GM23338 (cell line): ENCODE measurements at regions not wholly inside any gene's neighbourhood (a gene's known extent, or its start where the extent isn't known, plus 50 kb on each side); places are given as distances from the start of the nearest gene placed in this dataset.

Experiments
- ATAC-seq: fragments of 200-7000 bp; cut with Tn5 transposase; 3 replicates; pipeline ENCODE4 v1.9.1; 2020
- DNase-seq: peaks from one replicate; pipeline ENCODE4 v3.0.0-alpha.2; 2015; ENCODE audit warnings: low spot score
- H2AFZ ChIP-seq: fragments of 200-600 bp; sonication (generic); 2 replicates; pipeline ENCODE4 v1.8.0; 2016; ENCODE audit warnings: antibody characterized with exemption, mild to moderate bottlenecking, moderate library complexity
- H3F3A ChIP-seq: fragments of 200-600 bp; sonication (generic); replicated peaks from 2 replicates; pipeline ENCODE4 v1.8.0; 2017; ENCODE audit warnings: antibody characterized with exemption, mixed run types, low read depth
- H3K27ac ChIP-seq: fragments of 200-600 bp; sonication (generic); 2 replicates; pipeline ENCODE4 v1.6.1; 2016; ENCODE audit warnings: low read depth
- H3K27me3 ChIP-seq: fragments of 200-600 bp; sonication (generic); 2 replicates; pipeline ENCODE4 v1.8.0; 2016; ENCODE audit warnings: mild to moderate bottlenecking, mixed run types, moderate library complexity; ENCODE audit not compliant: insufficient read depth
- H3K36me3 ChIP-seq: fragments of 200-600 bp; sonication (generic); 2 replicates; pipeline ENCODE4 v1.8.0; 2016; ENCODE audit warnings: mild to moderate bottlenecking; ENCODE audit not compliant: insufficient read depth
- H3K4me1 ChIP-seq: fragments of 200-600 bp; sonication (generic); 2 replicates; pipeline ENCODE4 v1.8.0; 2016; ENCODE audit warnings: mild to moderate bottlenecking, moderate library complexity; ENCODE audit not compliant: insufficient read depth
- H3K4me2 ChIP-seq: fragments of 200-600 bp; sonication (generic); 2 replicates; pipeline ENCODE4 v1.7.1; 2017; ENCODE audit warnings: mixed run types
- H3K4me3 ChIP-seq: fragments of 200-600 bp; sonication (generic); 2 replicates; pipeline ENCODE4 v1.6.1; 2016; ENCODE audit warnings: mixed run types
- H3K79me2 ChIP-seq: fragments of 200-600 bp; sonication (generic); replicated peaks from 2 replicates; pipeline ENCODE4 v1.8.0; 2017; ENCODE audit warnings: mild to moderate bottlenecking; ENCODE audit not compliant: insufficient read depth
- H3K9me2 ChIP-seq: fragments of 200-600 bp; sonication (generic); 2 replicates; pipeline ENCODE4 v1.8.0; 2017; ENCODE audit not compliant: insufficient read depth
- H4K20me1 ChIP-seq: fragments of 200-600 bp; sonication (generic); replicated peaks from 2 replicates; pipeline ENCODE4 v1.8.0; 2017; ENCODE audit warnings: mild to moderate bottlenecking; ENCODE audit not compliant: insufficient read depth
- H3K27ac Mint-ChIP-seq: 2 replicates; pipeline ENCODE4 v1.8.0; 2020; ENCODE audit warnings: inconsistent platforms, mild to moderate bottlenecking, moderate library complexity, mixed read lengths
- H3K27me3 Mint-ChIP-seq: 3 replicates; pipeline ENCODE4 v1.8.0; 2022; ENCODE audit warnings: low read depth, mild to moderate bottlenecking, moderate library complexity, mixed read lengths, inconsistent platforms; ENCODE audit not compliant: insufficient read depth, poor library complexity
- H3K36me3 Mint-ChIP-seq: 3 replicates; pipeline ENCODE4 v1.8.0; 2021; ENCODE audit warnings: low read depth, mild to moderate bottlenecking, inconsistent platforms, moderate library complexity, mixed read lengths
- H3K4me1 Mint-ChIP-seq: 3 replicates; pipeline ENCODE4 v1.8.0; 2020; ENCODE audit warnings: mild to moderate bottlenecking, inconsistent platforms, mixed read lengths
- H3K4me3 Mint-ChIP-seq: 3 replicates; pipeline ENCODE4 v1.8.0; 2021; ENCODE audit warnings: moderate library complexity, mild to moderate bottlenecking, inconsistent platforms, mixed read lengths
- H3K9me3 Mint-ChIP-seq: 3 replicates; pipeline ENCODE4 v1.8.0; 2020; ENCODE audit warnings: moderate library complexity, mild to moderate bottlenecking, inconsistent platforms, mixed read lengths
- CTCF ChIP-seq, 2 experiments: fragments of 200-600 bp in 1 of 2; sonication (generic) in 1 of 2; conservative IDR thresholded peaks; 2 replicates each; pipeline versions ENCODE4 v1.5.1 to v1.6.1; 2016 to 2017; ENCODE audit warnings: antibody characterized with exemption in 2 of 2, low read depth in 2 of 2, mild to moderate bottlenecking in 2 of 2, moderate library complexity in 1 of 2
- EZH2phosphoT487 ChIP-seq: fragments of 200-600 bp; sonication (generic); IDR thresholded peaks from one replicate; pipeline ENCODE4 v1.8.1; 2018; ENCODE audit warnings: antibody characterized with exemption; ENCODE audit not compliant: unreplicated experiment
- NANOG ChIP-seq: IDR thresholded peaks from 2 replicates; pipeline ENCODE4 v1.6.1; 2016; ENCODE audit warnings: antibody characterized with exemption, borderline replicate concordance
- STAT1 ChIP-seq: IDR thresholded peaks from one replicate; pipeline ENCODE4 v1.6.1; 2016; ENCODE audit warnings: antibody characterized with exemption; ENCODE audit not compliant: unreplicated experiment
- ZNF114 ChIP-seq: fragments of 250-450 bp; sonication (Bioruptor Pico); IDR thresholded peaks from 2 replicates; pipeline ENCODE4 v1.5.0; 2020; ENCODE audit warnings: mild to moderate bottlenecking, moderate library complexity
- ZNF331 ChIP-seq: fragments of 250-450 bp; sonication (Bioruptor Pico); IDR thresholded peaks from 2 replicates; pipeline ENCODE4 v1.5.0; 2020; ENCODE audit warnings: low read depth, mild to moderate bottlenecking, moderate library complexity
- ZNF462 ChIP-seq: fragments of 250-450 bp; sonication (Bioruptor Pico); IDR thresholded peaks from 2 replicates; pipeline ENCODE4 v1.5.0; 2020; ENCODE audit warnings: mild to moderate bottlenecking, moderate library complexity

- TF ChIP-seq ZNF462 (CRISPR knock-in tag) = no peak
- no peak for TF ChIP-seq CTCF (conservative IDR thresholded peaks at IDR 0.05; ENCODE audit: low read depth in 2 of 2)
- no peak for TF ChIP-seq EZH2phosphoT487
- TF ChIP-seq STAT1 = no peak
- TF ChIP-seq ZNF331 (CRISPR knock-in tag) = no peak
- TF ChIP-seq ZNF114 = no peak
Observed at GRCh38 chr1:227453631-227454355, 109.6 kb upstream of the ZNF678 start (continued).

- H3K27ac Mint-ChIP-seq = no peak overlapping the region
- H3K27me3 Mint-ChIP-seq = peaks cover 6% of the 10 kb centered on the region
- H3K4me2 ChIP-seq = no peak overlapping the region
- H3F3A ChIP-seq = no peaks in the 10 kb centered on the region
- H3K27me3 ChIP-seq = no peaks in the 10 kb centered on the region
- no peak overlapping the region for H2AFZ ChIP-seq
- no peaks in the 10 kb centered on the region for H3K79me2 ChIP-seq
- no peaks in the 10 kb centered on the region for H3K36me3 ChIP-seq
- no peak overlapping the region for H3K27ac ChIP-seq
- no peak for ATAC-seq
- H3K9me3 Mint-ChIP-seq = no peaks in the 10 kb centered on the region
- H3K4me1 ChIP-seq = no peaks in the 10 kb centered on the region
- H3K36me3 Mint-ChIP-seq = no peaks in the 10 kb centered on the region
- H3K4me3 ChIP-seq = no peak overlapping the region
- no peak overlapping the region for H3K4me3 Mint-ChIP-seq
- DNase-seq = no peak
- H4K20me1 ChIP-seq = no peaks in the 10 kb centered on the region
- H3K9me2 ChIP-seq = no peaks in the 10 kb centered on the region
- no peaks in the 10 kb centered on the region; the same call in 1 of the 3 replicates for H3K4me1 Mint-ChIP-seq
- TF ChIP-seq NANOG (no peak), ZNF462 (CRISPR knock-in tag) (no peak), STAT1 (no peak)
Observed at GRCh38 chr1:227451954-227452353, 111.4 kb upstream of the ZNF678 start.
